CD4-positive, alpha-beta memory T cell (primary cell): ENCODE measurements at regions not wholly inside any gene's neighbourhood (a gene's known extent, or its start where the extent isn't known, plus 50 kb on each side); places are given as distances from the start of the nearest gene placed in this dataset.

Experiments used
- CTCF ChIA-PET: fragments of 350-600 bp; sonication (Branson Sonifier 250); formaldehyde crosslinking; loops from one replicate; lab custom pipeline; 2021; ENCODE audit warnings: inconsistent platforms; ENCODE audit not compliant: partially characterized antibody; lab: Charles Lee
- POLR2A ChIA-PET: fragments of 350-600 bp; sonication (Branson Sonifier 250); formaldehyde crosslinking; loops from one replicate; lab custom pipeline; 2021; ENCODE audit not compliant: partially characterized antibody; lab: Charles Lee
- DNase-seq, 5 donors: peaks; one replicate each; pipeline versions ENCODE4 v3.0.0 to v3.0.0-alpha.2; 2020 to 2022; ENCODE audit warnings: mixed read lengths in 1 of 5
- H3K27ac ChIP-seq: one replicate; pipeline ENCODE4 v1.7.0; 2013; ENCODE audit warnings: low read depth, low read length
- H3K27me3 ChIP-seq: 2 replicates; pipeline ENCODE4 v1.7.0; 2013; ENCODE audit warnings: mild to moderate bottlenecking, low read length, moderate library complexity; ENCODE audit not compliant: insufficient read depth
- H3K36me3 ChIP-seq: 2 replicates; pipeline ENCODE4 v1.7.0; 2013; ENCODE audit warnings: mild to moderate bottlenecking, low read length, moderate library complexity; ENCODE audit not compliant: insufficient read depth
- H3K4me1 ChIP-seq: 2 replicates; pipeline ENCODE4 v1.7.0; 2013; ENCODE audit warnings: mild to moderate bottlenecking, low read length, moderate library complexity; ENCODE audit not compliant: insufficient read depth
- H3K4me3 ChIP-seq, 2 donors: one replicate each; pipeline ENCODE4 v1.7.0; 2013; ENCODE audit warnings: low read length in 2 of 2, mild to moderate bottlenecking in 1 of 2
- H3K9me3 ChIP-seq, 2 donors: one replicate each; pipeline ENCODE4 v1.7.0; 2013; ENCODE audit warnings: low read length in 2 of 2, control low read depth in 1 of 2; ENCODE audit not compliant: control insufficient read depth in 1 of 2
- H3K27ac Mint-ChIP-seq, 7 donors: one replicate each; pipeline ENCODE4 v1.8.0; 2020 to 2021; ENCODE audit warnings: mixed read lengths in 7 of 7, mild to moderate bottlenecking in 6 of 7, inconsistent platforms in 3 of 7, moderate library complexity in 3 of 7
- H3K27me3 Mint-ChIP-seq, 2 donors: one replicate each; pipeline ENCODE4 v1.8.0; 2020 to 2021; ENCODE audit warnings: mixed read lengths in 2 of 2
- H3K36me3 Mint-ChIP-seq, 2 donors: one replicate each; pipeline ENCODE4 v1.8.0; 2020 to 2021; ENCODE audit warnings: mixed read lengths in 2 of 2, inconsistent platforms in 1 of 2, mild to moderate bottlenecking in 1 of 2
- H3K4me1 Mint-ChIP-seq, 4 donors: one replicate each; pipeline ENCODE4 v1.8.0; 2020 to 2021; ENCODE audit warnings: mixed read lengths in 4 of 4, mild to moderate bottlenecking in 1 of 4
- H3K4me3 Mint-ChIP-seq, 8 donors: one replicate each; pipeline ENCODE4 v1.8.0; 2020 to 2021; ENCODE audit warnings: mixed read lengths in 8 of 8, mild to moderate bottlenecking in 7 of 8, moderate library complexity in 6 of 8, inconsistent platforms in 3 of 8
- H3K9me3 Mint-ChIP-seq, 8 donors: one replicate each; pipeline ENCODE4 v1.8.0; 2020 to 2021; ENCODE audit warnings: mixed read lengths in 8 of 8, mild to moderate bottlenecking in 5 of 8, inconsistent platforms in 3 of 8, moderate library complexity in 1 of 8
- intact Hi-C: fragments of 100-400 bp; cut with micrococcal nuclease; formaldehyde crosslinking; loops from one replicate; pipeline ENCODE4 v1.15.1; 2023

DNA sequence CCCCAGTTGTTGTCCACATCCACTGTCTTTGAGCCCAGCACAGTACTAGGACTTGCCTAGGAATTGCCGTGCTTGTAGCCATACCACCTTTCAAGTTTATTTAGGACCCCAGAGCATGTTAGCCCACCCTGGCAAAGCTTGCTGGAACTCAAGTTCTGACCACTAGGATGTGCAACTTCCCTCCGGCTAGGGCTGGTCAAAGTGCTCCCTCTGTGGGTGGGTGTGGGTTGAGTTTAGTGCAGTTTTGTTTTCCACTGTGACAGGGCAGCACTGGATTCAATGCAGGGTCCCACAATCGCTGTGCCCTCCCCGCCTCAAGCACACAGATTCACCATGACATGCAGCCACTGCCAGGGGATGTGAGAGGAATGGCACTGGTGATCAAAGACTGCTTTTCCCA lies 96.0 kb downstream of the RASGEF1B start:
- Histone ChIP-seq H3K4me3 (no peak overlapping the region), H3K4me1 (no peaks in the 10 kb centered on the region), H3K27ac (no peak overlapping the region), H3K9me3 (no peaks in the 10 kb centered on the region), H3K27me3 (no peaks in the 10 kb centered on the region), H3K36me3 (no peaks in the 10 kb centered on the region)
- Mint-ChIP-seq H3K27me3 (peaks cover 10 to 14% of the 10 kb centered on the region in 2 donors), H3K9me3 (peaks cover 0 to 3% (median 0%) of the 10 kb centered on the region in 8 donors), H3K4me3 (no peak overlapping the region), H3K27ac (no peak overlapping the region), H3K36me3 (no peaks in the 10 kb centered on the region), H3K4me1 (no peaks in the 10 kb centered on the region)
- CTCF ChIA-PET = no interaction called here
- no peak for DNase-seq
- intact Hi-C loops = no loop called here
- POLR2A ChIA-PET = no interaction called here

DNA sequence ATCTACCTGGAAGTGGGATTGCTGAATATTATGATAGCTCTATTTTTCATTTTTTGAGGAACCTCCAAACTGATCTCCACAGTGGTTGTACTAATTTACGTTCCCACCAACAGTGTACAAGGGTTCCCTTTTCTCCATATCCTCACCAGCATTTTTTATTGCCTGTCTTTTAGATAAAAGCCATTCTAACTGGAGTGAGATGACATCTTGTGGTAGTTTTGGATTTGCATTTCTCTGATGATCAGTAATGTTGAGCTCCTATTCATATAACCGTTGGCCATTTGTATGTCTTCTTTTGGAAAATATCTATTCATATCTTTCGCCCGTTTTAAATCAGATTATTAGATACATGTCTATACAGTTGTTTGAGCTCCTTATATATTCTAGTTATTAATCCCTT lies 101.8 kb downstream of the RASGEF1B start:
- ChIA-PET CTCF (interaction anchor here (1.3 to 1.8 kb wide), 2 partner anchors 10 to 18 kb away, joined by 4 to 5 read pairs; no protein-coding TSS in a partner anchor), POLR2A (no interaction called here)
- Histone ChIP-seq H3K4me1 (no peaks in the 10 kb centered on the region), H3K36me3 (no peaks in the 10 kb centered on the region), H3K27me3 (no peaks in the 10 kb centered on the region), H3K27ac (no peak overlapping the region), H3K9me3 (no peaks in the 10 kb centered on the region), H3K4me3 (no peak overlapping the region)
- intact Hi-C loops = no loop called here
- DNase-seq = no peak
- Mint-ChIP-seq H3K36me3 (no peaks in the 10 kb centered on the region), H3K4me1 (no peaks in the 10 kb centered on the region), H3K9me3 (peaks cover 0 to 3% (median 0%) of the 10 kb centered on the region in 8 donors), H3K27me3 (peaks cover 3 to 5% of the 10 kb centered on the region in 2 donors), H3K27ac (no peak overlapping the region), H3K4me3 (no peak overlapping the region)

- Histone ChIP-seq H3K9me3 (no peaks in the 10 kb centered on the region), H3K4me1 (no peaks in the 10 kb centered on the region), H3K27ac (no peak overlapping the region), H3K4me3 (no peak overlapping the region), H3K27me3 (no peaks in the 10 kb centered on the region), H3K36me3 (no peaks in the 10 kb centered on the region)
- DNase-seq = no peak
- no peaks in the 10 kb centered on the region for H3K36me3 Mint-ChIP-seq
- no peak overlapping the region for H3K4me3 Mint-ChIP-seq
- intact Hi-C loops = no loop called here
- ChIA-PET CTCF (no interaction called here), POLR2A (no interaction called here)
- H3K9me3 Mint-ChIP-seq = no peaks in the 10 kb centered on the region
- H3K27me3 Mint-ChIP-seq = peaks cover 5 to 6% of the 10 kb centered on the region in 2 donors
- H3K27ac Mint-ChIP-seq = no peak overlapping the region
- H3K4me1 Mint-ChIP-seq = no peaks in the 10 kb centered on the region
These were observed 104.9 kb downstream of the RASGEF1B start for GRCh38 chr4:81366779-81367178.

- no peaks in the 10 kb centered on the region for H3K9me3 ChIP-seq
- no peaks in the 10 kb centered on the region for H3K36me3 ChIP-seq
- H3K4me1 Mint-ChIP-seq = no peaks in the 10 kb centered on the region
- no peaks in the 10 kb centered on the region for H3K4me1 ChIP-seq
- H3K4me3 Mint-ChIP-seq = no peak overlapping the region
- H3K27ac Mint-ChIP-seq = no peak overlapping the region
- H3K36me3 Mint-ChIP-seq = no peaks in the 10 kb centered on the region
- H3K27ac ChIP-seq = no peak overlapping the region
- H3K4me3 ChIP-seq = no peak overlapping the region
- no peak for DNase-seq
- ChIA-PET CTCF (interaction anchor here (1.0 kb wide), 1 partner anchor 9 kb away, joined by 7 read pairs; no protein-coding TSS in a partner anchor), POLR2A (no interaction called here)
- intact Hi-C loops = no loop called here
- H3K27me3 Mint-ChIP-seq = peaks cover 9 to 14% of the 10 kb centered on the region in 2 donors
- H3K27me3 ChIP-seq = no peaks in the 10 kb centered on the region
- no peaks in the 10 kb centered on the region for H3K9me3 Mint-ChIP-seq
These were observed 111.0 kb downstream of the RASGEF1B start for GRCh38 chr4:81360737-81361136.

DNA sequence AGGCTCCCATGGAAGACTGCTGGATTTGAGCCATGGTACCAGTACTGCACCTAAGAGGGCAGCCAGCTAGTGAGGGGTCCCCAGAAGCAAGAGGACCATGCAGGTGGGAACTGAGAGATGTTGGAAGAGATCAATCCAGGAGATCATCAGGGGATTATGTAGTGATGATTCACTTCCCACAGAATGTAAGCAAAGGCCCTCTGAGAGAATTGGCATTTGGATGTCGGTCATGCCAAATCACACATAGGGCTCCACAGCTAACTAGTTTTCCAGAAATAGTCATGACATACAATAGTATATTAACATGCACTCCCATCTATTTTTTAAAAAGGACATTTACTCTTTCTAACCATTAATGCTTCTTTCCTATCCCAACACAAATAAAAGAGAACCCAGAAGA lies 112.5 kb downstream of the RASGEF1B start:
- no peaks in the 10 kb centered on the region for H3K9me3 Mint-ChIP-seq
- CTCF ChIA-PET = no interaction called here
- H3K36me3 Mint-ChIP-seq = no peaks in the 10 kb centered on the region
- H3K4me1 Mint-ChIP-seq = no peaks in the 10 kb centered on the region
- Histone ChIP-seq H3K27ac (no peak overlapping the region), H3K9me3 (no peaks in the 10 kb centered on the region), H3K36me3 (no peaks in the 10 kb centered on the region), H3K27me3 (no peaks in the 10 kb centered on the region), H3K4me1 (no peaks in the 10 kb centered on the region), H3K4me3 (no peak overlapping the region)
- intact Hi-C loops = no loop called here
- H3K27ac Mint-ChIP-seq = no peak overlapping the region
- no peak for DNase-seq
- no peak overlapping the region for H3K4me3 Mint-ChIP-seq
- peaks cover 8 to 12% of the 10 kb centered on the region in 2 donors for H3K27me3 Mint-ChIP-seq
- POLR2A ChIA-PET = no interaction called here

- no peaks in the 10 kb centered on the region for H3K9me3 Mint-ChIP-seq
- intact Hi-C loops = no loop called here
- no peak overlapping the region for H3K4me3 Mint-ChIP-seq
- H3K27me3 Mint-ChIP-seq = peaks cover 10 to 13% of the 10 kb centered on the region in 2 donors
- no peak overlapping the region for H3K27ac Mint-ChIP-seq
- Histone ChIP-seq H3K27me3 (no peaks in the 10 kb centered on the region), H3K4me1 (no peaks in the 10 kb centered on the region), H3K36me3 (no peaks in the 10 kb centered on the region), H3K27ac (no peak overlapping the region), H3K4me3 (no peak overlapping the region), H3K9me3 (no peaks in the 10 kb centered on the region)
- ChIA-PET POLR2A (no interaction called here), CTCF (interaction anchor here (1.1 kb wide), 1 partner anchor 22 kb away, joined by 3 read pairs; no protein-coding TSS in a partner anchor)
- no peaks in the 10 kb centered on the region for H3K4me1 Mint-ChIP-seq
- no peak for DNase-seq
- H3K36me3 Mint-ChIP-seq = no peaks in the 10 kb centered on the region
These were observed 113.6 kb downstream of the RASGEF1B start for GRCh38 chr4:81358154-81358553.

GRCh38 chr4:81356621-81357020 lies 115.1 kb downstream of the RASGEF1B start:
- POLR2A ChIA-PET = no interaction called here

More at GRCh38 chr4:81356621-81357020, 115.1 kb downstream of the RASGEF1B start:
- Mint-ChIP-seq H3K4me3 (no peak overlapping the region), H3K9me3 (no peaks in the 10 kb centered on the region), H3K27me3 (peaks cover 9 to 14% of the 10 kb centered on the region in 2 donors), H3K4me1 (peaks cover 0 to under 1% (median 0%) of the 10 kb centered on the region in 4 donors), H3K27ac (no peak overlapping the region), H3K36me3 (no peaks in the 10 kb centered on the region)
- Histone ChIP-seq H3K36me3 (no peaks in the 10 kb centered on the region), H3K9me3 (no peaks in the 10 kb centered on the region), H3K27ac (no peak overlapping the region), H3K27me3 (no peaks in the 10 kb centered on the region), H3K4me3 (no peak overlapping the region), H3K4me1 (no peaks in the 10 kb centered on the region)
- intact Hi-C loops = no loop called here
- DNase-seq = no peak
- CTCF ChIA-PET = interaction anchor here (1.2 kb wide), 1 partner anchor 17 kb away, joined by 4 read pairs; no protein-coding TSS in a partner anchor
